Uterus (tissue), 3 donors: ENCODE measurements at regions not wholly inside any gene's neighbourhood (a gene's known extent, or its start where the extent isn't known, plus 50 kb on each side); places are given as distances from the start of the nearest gene placed in this dataset.

ENCODE experiments used
- DNase-seq, 2 donors: peaks; one replicate each; pipeline ENCODE4 v3.0.0-alpha.2; 2019 to 2020
- H3K27ac ChIP-seq, 2 donors: fragments of 200-600 bp; sonication (generic); 1 replicate in 1 of 2; 2 replicates in 1 of 2; pipeline ENCODE4 v1.5.1; 2016 to 2018
- H3K27me3 ChIP-seq, 2 donors: fragments of 200-600 bp; sonication (generic); one replicate each; pipeline ENCODE4 v1.5.1; 2018 to 2019; ENCODE audit warnings: control low read depth in 1 of 2
- H3K36me3 ChIP-seq, 2 donors: fragments of 200-600 bp; sonication (generic); one replicate each; pipeline ENCODE4 v1.5.1; 2019; ENCODE audit warnings: control low read depth in 1 of 2
- H3K4me1 ChIP-seq, 2 donors: fragments of 200-600 bp; sonication (generic); one replicate each; pipeline ENCODE4 v1.5.1; 2018 to 2019; ENCODE audit warnings: control low read depth in 1 of 2
- H3K4me3 ChIP-seq, 2 donors: fragments of 200-600 bp; sonication (generic); 1 replicate in 1 of 2; 2 replicates in 1 of 2; pipeline ENCODE4 v1.5.1; 2018 to 2019; ENCODE audit warnings: mild to moderate bottlenecking in 1 of 2
- H3K9me3 ChIP-seq, 2 donors: fragments of 200-600 bp; sonication (generic); one replicate each; pipeline ENCODE4 v1.5.1; 2019; ENCODE audit warnings: control low read depth in 1 of 2
- CTCF ChIP-seq, 4 experiments: fragments of 200-600 bp in 2 of 4; fragments of 450-650 bp in 2 of 4; sonication (generic) in 2 of 4; IDR thresholded peaks; one replicate each; pipeline ENCODE4 v1.5.1; 2016 to 2019; ENCODE audit warnings: antibody characterized with exemption in 4 of 4, mild to moderate bottlenecking in 2 of 4, moderate library complexity in 1 of 4
- POLR2A ChIP-seq, 2 donors: fragments of 450-650 bp; IDR thresholded peaks; one replicate each; pipeline ENCODE4 v1.6.1; 2016; ENCODE audit warnings: antibody characterized with exemption in 2 of 2, mild to moderate bottlenecking in 1 of 2, moderate library complexity in 1 of 2
- intact Hi-C: fragments of 100-400 bp; cut with DNase I; formaldehyde crosslinking; loops from one replicate; pipeline ENCODE4 v1.15.1; 2023; ENCODE audit warnings: low total_unique reads
- donor health status: DM: yes; HTN: yes; CAD: no.

- Histone ChIP-seq H3K9me3 (peaks cover 0 to 8% of the 10 kb centered on the region in 2 donors), H3K4me1 (no peaks in the 10 kb centered on the region), H3K36me3 (no peaks in the 10 kb centered on the region), H3K4me3 (no peak overlapping the region), H3K27me3 (no peaks in the 10 kb centered on the region), H3K27ac (no peak overlapping the region)
- DNase-seq: no peak
- TF ChIP-seq CTCF (IDR thresholded peaks at IDR 0.05) (no peak), POLR2A (IDR thresholded peaks at IDR 0.05) (no peak)
- intact Hi-C loops: no loop called here
Observed at GRCh38 chr17:72421128-72422092, 300.6 kb downstream of the SOX9 start.

DNA sequence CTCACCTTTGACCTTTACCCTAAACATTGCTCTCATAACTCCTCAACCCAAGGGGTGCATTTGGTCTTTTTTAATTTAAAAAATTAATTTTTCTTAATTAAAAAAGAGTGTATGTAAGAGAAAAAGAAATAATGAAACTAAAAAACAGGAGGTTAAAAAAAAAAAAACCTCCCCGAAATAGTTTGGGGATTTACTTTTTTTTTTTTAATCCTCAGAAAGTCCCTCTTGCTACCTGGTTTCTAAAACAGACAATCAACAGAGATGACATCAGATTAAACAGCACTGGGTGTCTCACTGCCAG lies 301.3 kb downstream of the SOX9 start:
- Histone ChIP-seq H3K27me3 (no peaks in the 10 kb centered on the region), H3K4me3 (no peak overlapping the region), H3K9me3 (peaks cover 0 to 8% of the 10 kb centered on the region in 2 donors), H3K36me3 (no peaks in the 10 kb centered on the region), H3K4me1 (no peaks in the 10 kb centered on the region), H3K27ac (no peak overlapping the region)
- TF ChIP-seq POLR2A (IDR thresholded peaks at IDR 0.05): no peak
- no peak for TF ChIP-seq CTCF (IDR thresholded peaks at IDR 0.05)
- DNase-seq: no peak
- intact Hi-C loops: no loop called here

DNA sequence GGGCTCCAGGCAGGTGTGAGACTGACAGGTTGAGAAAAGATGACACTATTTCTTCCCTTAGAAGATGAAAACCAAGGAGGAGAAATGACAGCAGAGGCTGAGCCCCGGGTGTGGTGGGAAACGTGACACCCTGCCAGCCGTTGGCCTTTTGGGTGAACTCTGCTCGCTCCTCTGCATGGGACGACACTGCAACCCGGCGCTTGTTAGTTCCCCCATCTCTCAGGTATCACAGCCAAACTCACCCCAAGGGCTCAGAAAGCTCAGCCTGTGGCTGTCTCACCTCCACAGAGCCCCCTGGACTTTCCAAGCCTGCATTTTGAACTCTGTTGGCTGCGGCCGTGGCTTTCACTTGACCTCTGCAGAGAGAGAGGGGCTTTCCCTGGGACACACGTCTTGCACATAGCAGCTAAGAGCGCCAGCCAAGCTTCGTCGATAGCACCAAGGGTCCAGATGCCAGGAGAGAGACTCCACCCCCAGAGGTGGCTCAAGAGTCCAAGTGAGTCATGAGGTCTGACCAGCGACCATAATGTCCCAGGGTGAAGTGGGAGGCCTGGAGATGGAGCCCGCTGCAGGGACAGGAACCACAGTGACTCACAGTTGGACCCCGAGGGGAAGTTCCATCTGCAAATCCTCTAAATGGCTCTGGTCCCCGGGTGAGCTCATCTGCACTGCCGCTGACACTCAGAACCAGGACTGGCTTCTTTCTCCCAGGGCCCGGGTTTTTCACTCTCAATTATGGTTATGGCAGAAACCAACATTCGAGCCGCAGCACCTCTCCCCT lies 301.9 kb downstream of the SOX9 start:
- DNase-seq: no peak
- Histone ChIP-seq H3K27ac (no peak overlapping the region), H3K4me1 (no peaks in the 10 kb centered on the region), H3K9me3 (peaks cover 0 to 6% of the 10 kb centered on the region in 2 donors), H3K4me3 (no peak overlapping the region), H3K36me3 (no peaks in the 10 kb centered on the region), H3K27me3 (no peaks in the 10 kb centered on the region)
- intact Hi-C loops: no loop called here
- no peak for TF ChIP-seq CTCF (IDR thresholded peaks at IDR 0.05)
- no peak for TF ChIP-seq POLR2A (IDR thresholded peaks at IDR 0.05)

DNA sequence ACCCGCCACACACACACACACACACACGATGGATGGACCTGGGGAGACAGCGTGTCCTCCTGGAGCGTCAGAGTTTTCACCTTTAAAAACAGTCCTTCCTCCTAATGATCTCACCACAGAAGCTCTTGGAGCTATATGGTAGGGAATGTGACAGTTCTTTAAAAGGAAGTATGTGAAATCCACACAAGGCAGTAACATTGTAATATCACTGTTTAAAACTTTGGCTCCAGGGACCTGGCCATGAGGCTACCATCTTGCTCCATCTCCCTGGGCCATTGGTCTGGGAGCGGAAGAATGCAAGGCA lies 302.4 kb downstream of the SOX9 start:
- DNase-seq: no peak
- no peak overlapping the region for H3K27ac ChIP-seq
- intact Hi-C loops: no loop called here

More for the DNA sequence above, 302.4 kb downstream of the SOX9 start:
- no peak for TF ChIP-seq POLR2A (IDR thresholded peaks at IDR 0.05)
- TF ChIP-seq CTCF (IDR thresholded peaks at IDR 0.05): no peak
- Histone ChIP-seq H3K4me1 (no peaks in the 10 kb centered on the region), H3K4me3 (no peak overlapping the region), H3K36me3 (no peaks in the 10 kb centered on the region), H3K9me3 (peaks cover 0 to under 1% of the 10 kb centered on the region in 2 donors), H3K27me3 (no peaks in the 10 kb centered on the region)
